HG03064 (cell line): ENCODE measurements at regions not wholly inside any gene's neighbourhood (a gene's known extent, or its start where the extent isn't known, plus 50 kb on each side); places are given as distances from the start of the nearest gene placed in this dataset.
"Not testable (repeated sequence)": the region's sequence is repeated elsewhere in the genome, so short reads cannot be mapped to it uniquely, and the experiment has no call there.

Experiments
- ATAC-seq: cut with Tn5 transposase; IDR thresholded peaks from one replicate; pipeline ENCODE4 v1.9.1; 2021; ENCODE audit warnings: low read depth; ENCODE audit not compliant: unreplicated experiment

- no peak for ATAC-seq
These were observed 126.3 kb upstream of the NANOGP8 start for GRCh38 chr15:35211240-35211902.

DNA sequence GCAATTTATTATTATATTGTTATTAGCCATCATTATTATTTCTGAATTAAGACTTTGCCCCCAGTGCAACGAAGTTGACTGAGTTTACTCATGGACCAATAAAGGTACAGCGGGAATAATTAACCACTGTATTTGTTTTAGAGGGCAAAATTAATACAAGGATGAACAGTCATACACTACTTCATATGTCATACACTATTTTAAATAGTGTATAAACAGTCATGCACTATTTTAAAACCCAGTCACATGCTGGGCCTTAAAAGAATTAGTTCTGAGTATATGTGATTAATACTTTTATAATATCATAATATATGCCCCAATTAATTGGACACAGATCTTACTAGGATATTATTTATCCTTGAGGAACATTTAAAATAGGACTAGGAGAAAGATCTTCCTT lies 125.3 kb upstream of the NANOGP8 start:
- ATAC-seq = no peak

DNA sequence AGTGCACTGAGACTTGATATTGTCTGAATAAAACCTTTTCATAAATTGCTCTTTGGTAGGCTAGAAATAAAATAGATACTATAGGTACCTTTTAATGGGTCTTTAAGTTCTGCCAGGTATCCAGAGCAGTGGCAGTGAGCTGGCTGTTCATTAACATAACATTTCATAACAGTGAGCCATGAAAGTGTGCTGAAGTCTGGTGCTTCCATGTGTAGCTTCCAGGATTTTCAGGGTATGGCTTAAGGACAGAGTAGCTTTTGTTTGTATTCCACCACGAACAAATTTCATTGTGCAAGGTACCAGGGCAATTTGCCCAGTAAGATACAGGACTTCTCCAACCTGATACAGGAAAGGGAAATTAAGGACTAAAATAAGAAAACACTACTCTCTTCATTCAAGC lies 124.7 kb upstream of the NANOGP8 start:
- no peak for ATAC-seq

DNA sequence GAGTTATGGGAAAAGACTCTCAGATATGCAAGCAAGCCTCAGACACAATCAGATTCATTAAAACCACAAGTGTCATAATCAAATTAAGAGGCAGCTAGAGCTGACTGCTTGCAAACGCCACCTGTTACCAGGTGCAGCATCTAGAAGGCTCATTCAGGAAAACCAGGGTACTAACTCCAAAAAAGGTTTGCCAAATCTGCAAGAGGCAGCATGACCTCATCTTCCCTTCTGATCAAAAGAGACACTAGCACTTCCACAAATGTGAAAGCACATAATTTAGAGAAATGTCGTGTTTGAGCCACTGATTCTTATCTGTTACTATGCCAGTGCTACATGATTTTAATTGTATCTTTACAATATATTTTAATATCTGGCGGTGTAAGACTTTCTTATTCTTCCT lies 123.3 kb upstream of the NANOGP8 start:
- no peak for ATAC-seq

DNA sequence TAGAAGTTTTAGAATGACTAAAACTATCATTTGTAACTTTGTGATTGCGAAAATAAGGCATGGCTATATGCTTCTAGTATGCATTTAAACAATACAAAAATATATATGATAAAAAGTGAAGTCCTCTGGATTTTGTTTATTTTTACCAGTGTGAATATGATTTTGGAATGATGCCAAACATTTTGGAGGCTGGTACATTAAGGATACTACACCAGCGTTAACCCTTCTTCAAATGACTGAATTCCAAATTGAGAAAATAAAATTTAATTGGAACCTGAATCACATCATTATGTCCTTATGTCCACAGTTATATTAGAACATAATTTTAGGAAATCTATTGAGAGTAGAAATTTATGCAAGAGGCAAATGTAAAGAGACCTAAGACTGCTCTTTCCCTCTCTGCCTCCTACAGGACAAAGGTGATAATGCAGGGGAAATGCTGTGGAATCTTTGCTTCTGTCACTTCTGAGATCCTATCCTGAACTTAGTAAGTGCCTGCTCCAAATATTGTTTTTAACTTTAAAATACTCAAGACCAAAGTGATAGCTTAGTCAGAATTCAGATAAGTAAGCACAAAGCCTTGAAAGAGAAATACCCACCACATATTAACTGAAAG lies 121.1 kb upstream of the NANOGP8 start:
- ATAC-seq = no peak

DNA sequence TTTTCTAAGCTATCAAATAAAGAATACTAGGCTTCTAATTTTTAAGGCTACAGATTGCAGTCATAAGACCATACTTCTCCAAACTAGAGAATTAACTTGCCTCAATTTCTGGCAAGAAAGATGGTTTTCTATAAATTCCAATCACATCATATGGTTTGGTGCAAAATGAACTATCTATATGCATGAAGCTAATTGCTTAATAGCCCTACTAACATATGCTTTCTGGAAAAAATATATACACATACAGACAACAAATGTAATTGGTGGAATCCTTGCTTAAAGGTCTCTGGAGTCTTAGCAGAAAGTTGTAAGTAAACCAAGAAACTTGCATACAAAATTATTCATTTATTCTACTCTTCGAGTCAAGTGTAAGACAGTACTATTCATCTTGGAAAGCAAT lies 113.1 kb upstream of the NANOGP8 start:
- no peak for ATAC-seq

DNA sequence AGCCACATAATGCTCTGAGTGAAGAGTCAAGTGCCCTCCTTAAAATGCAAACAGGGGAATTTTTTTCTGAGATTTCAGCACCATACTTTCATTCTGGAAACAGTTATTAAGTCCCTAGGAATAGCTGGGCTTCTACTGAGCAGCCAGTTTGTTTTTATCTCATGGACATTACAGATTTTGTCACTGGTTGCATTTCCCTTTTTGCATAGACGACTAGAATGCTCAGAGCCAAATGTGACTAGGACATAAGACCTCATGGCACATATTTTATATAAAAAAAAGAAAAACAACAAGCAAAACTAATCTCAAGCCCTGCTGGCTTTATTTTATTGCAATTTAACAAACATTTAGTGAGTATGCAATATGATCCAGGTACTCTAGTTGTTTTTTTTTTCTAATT lies 112.7 kb upstream of the NANOGP8 start:
- ATAC-seq = no peak

DNA sequence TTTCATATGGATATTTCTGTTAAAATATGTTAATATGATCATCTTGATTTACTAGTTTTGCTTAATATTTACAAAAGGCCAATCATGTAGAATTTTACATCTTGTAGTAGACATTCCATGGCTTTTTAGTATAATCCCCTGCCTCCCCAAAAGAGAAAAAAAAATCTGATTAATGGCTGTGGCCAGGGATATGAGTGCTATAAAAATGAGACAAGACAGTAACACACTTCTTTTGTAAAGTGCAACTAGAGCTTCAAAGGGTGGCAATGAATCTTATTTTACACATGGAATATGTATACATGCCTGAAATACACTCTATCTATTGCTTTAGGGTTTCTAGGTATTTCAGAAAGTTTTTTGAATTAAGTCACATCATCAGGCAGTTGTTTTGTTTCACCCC lies 112.2 kb upstream of the NANOGP8 start:
- ATAC-seq = no peak

- no peak for ATAC-seq
These were observed 111.2 kb upstream of the NANOGP8 start for GRCh38 chr15:35196273-35196672.

GRCh38 chr15:35195649-35196048 lies 110.6 kb upstream of the NANOGP8 start:
- ATAC-seq = no peak

GRCh38 chr15:35195031-35195430 lies 109.9 kb upstream of the NANOGP8 start:
- ATAC-seq = no peak

DNA sequence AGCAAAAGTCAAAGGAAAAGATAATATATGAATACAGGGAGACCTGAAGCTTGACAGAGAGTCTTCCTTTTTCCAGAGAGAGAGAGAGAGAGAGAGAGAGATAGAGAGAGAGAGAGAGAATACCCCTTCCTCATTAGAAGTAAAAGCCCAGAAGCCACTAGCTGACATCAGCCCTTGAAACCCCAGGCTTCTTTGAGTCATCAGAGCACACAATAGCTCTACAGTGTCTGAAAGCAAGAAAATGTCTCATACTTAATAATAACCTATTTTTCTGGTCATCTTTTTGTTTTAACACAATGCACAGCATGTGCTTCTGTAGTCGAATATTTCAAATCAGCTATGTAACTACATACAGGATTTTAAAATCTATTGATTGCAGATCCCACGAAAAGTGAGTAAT lies 109.2 kb upstream of the NANOGP8 start:
- ATAC-seq = no peak

DNA sequence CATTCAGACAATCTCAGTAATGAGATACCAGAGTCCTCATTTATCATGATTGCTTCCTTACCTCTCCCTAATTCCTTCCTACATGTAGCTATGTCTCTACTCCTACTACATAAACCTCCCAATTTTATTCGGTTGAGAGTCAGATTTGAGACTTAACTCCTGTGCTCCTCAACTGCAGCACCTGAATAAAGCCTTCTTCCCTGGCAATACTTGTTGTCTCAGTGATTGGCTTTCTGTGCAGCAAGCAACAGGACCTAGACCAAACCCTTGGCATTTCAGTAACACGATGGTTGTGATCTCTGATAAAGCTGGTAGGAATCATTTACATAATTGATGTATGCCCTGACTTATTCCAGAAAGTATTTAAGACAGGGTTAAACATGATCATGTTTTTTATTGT lies 106.7 kb upstream of the NANOGP8 start:
- no peak for ATAC-seq

DNA sequence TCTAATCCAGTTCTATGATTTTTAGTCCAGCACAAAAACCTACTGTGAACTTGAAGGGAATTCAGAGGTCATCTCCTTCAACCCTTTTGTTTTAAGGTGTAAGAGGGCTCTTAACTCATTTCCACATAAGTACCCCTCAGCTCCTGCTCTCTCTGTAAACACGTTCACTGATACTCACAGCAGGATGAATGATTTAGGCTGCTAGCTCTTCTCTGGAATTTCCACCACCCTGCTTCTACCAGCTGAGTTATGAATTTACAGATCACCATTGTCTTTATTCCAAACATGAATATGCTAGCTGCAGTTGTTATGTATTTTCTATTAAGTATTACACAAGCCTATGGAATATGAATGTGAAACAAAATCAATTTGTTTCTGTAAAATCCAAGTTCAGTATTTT lies 101.3 kb upstream of the NANOGP8 start:
- no peak for ATAC-seq

GRCh38 chr15:35184646-35185045 lies 99.6 kb upstream of the NANOGP8 start:
- ATAC-seq = no peak

- ATAC-seq = peak; percentile 78
These were observed 97.9 kb upstream of the NANOGP8 start for GRCh38 chr15:35182841-35183479.

- ATAC-seq = peak; percentile 58
These were observed 96.4 kb upstream of the NANOGP8 start for GRCh38 chr15:35181538-35181937.

GRCh38 chr15:35179739-35180138 lies 94.6 kb upstream of the NANOGP8 start:
- no peak for ATAC-seq

DNA sequence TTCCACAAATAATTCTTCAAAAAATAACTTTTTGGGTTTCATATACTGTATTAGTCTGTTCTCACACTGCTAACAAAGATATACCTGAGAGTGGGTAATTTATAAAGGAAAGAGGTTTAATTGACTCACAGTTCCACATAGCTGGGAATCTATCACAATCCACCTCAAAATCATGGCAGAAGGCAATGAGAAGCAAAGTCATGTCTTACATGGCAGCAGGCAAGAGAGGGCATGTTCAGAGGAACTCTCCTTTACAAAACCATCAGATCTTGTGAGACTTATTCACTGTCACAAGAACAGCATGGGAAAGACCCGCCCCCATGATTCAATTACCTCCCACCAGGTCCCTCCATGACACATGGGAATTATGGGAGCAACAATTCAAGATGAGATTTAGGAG lies 93.1 kb upstream of the NANOGP8 start:
- ATAC-seq = not testable (repeated sequence)

DNA sequence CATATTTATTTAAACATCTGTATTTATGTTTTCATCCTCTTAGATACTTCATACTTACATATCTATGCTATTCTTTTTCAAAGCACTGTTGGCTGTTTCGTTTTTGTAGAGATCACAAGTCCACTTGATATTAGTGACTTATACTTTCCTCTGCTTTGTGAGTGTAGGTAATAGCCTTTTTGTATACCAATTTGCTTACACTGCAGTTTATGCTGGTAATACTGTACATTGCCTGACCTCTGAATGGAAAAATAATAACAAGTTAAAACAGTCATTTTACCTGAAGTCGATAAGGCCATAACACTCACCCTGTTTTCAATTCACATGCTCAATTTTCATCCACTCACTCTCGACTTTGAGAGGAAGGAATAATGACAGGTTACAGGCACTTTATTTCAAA lies 89.9 kb upstream of the NANOGP8 start:
- no peak for ATAC-seq

DNA sequence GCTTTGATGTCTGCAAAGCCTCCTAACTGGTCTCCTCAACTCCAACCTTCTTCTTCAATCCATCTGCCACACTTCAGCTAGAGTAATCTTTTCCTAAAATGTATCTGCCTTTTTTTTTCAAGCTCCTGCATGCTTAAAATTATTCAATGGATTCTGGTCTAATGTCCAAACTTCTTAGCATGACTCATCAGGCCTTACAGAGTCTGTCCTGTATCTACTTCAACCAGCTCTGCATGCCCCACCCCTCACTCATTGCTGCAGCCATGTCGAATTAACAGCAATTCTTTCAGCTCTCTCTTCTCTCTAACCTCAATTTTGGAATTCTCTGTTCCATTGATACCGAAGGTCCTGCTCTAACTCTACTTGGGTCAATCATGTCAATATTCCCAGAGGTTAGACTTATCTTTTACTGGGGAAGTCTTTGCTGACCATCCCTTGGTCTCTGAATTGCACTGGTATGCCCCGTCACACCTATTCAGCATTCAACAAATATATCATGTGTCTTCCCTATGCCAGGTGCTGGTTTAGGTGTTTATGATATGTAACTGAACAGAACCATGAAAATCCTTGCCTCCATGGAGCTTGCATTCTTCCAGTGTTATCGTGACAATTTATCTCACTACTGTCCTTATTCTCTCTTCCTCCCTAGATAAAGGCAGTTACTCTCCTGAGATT lies 88.5 kb upstream of the NANOGP8 start:
- no peak for ATAC-seq

GRCh38 chr15:35170207-35170606 lies 85.1 kb upstream of the NANOGP8 start:
- ATAC-seq = no peak
